ENCODE measurements at regions not wholly inside any gene's neighbourhood (a gene's known extent, or its start where the extent isn't known, plus 50 kb on each side); places are given as distances from the start of the nearest gene placed in this dataset.

DNA sequence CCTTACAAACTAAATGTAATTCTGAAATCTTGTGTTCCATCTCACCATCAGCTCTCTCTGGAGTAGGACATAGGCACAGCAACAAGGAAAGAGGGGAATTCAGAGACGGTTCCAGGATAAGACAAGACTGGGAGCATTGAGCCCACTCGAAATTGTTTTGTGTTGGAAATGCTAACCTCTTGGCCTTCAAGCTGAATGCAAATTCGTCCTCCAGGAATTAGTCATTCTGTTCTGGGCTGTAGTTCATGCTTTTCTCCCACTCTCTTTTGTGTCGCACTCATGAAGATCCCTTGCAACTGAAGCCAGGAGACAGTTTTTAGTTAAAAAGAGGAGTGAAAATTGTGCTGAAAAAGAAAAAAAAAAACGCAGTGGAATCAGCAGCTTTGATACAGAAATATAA is 121.7 kb upstream of the SEMA6A start:
- Histone ChIP-seq H3K79me2 (ENCODE audit: control insufficient read depth, insufficient read depth, low read length) (no peaks in the 10 kb centered on the region), H3K27ac (ENCODE audit: control insufficient read depth, insufficient read depth, low read length) (no peak overlapping the region), H3K4me2 (ENCODE audit: control insufficient read depth, extremely low read depth, insufficient read depth, low read depth, low read length) (no peak overlapping the region), H3K9me1 (ENCODE audit: control insufficient read depth, extremely low read depth, insufficient read depth, low read length) (no peaks in the 10 kb centered on the region), H3K4me1 (ENCODE audit: control insufficient read depth, extremely low read depth, insufficient read depth, low read length) (no peaks in the 10 kb centered on the region), H3K4me3 (ENCODE audit: control insufficient read depth in 2 of 3, extremely low read depth in 1 of 3, insufficient read depth in 2 of 3, low read depth in 1 of 3, low read length in 3 of 3) (no peak overlapping the region), H4K20me1 (ENCODE audit: control insufficient read depth, extremely low read depth, insufficient read depth, low read length) (no peaks in the 10 kb centered on the region), H3K9ac (ENCODE audit: control insufficient read depth, extremely low read depth, insufficient read depth, low read length) (no peak overlapping the region), H2AFZ (ENCODE audit: control insufficient read depth, low read length) (no peak overlapping the region), H3K27me3 (ENCODE audit: control insufficient read depth, extremely low read depth, insufficient read depth, low read length) (no peaks in the 10 kb centered on the region), H3K36me3 (ENCODE audit: control insufficient read depth in 2 of 2, extremely low read depth in 1 of 2, insufficient read depth in 2 of 2, low read length in 2 of 2) (no peaks in the 10 kb centered on the region), H3K9me3 (ENCODE audit: control insufficient read depth, low read depth, low read length) (no peaks in the 10 kb centered on the region)
- DNase-seq (ENCODE audit: low read depth, low spot score) (no peak), FAIRE-seq (no peak)
- no peak for TF ChIP-seq EZH2 (IDR thresholded peaks at IDR 0.05; ENCODE audit: low read length)
- TF ChIP-seq, protein P1, sequence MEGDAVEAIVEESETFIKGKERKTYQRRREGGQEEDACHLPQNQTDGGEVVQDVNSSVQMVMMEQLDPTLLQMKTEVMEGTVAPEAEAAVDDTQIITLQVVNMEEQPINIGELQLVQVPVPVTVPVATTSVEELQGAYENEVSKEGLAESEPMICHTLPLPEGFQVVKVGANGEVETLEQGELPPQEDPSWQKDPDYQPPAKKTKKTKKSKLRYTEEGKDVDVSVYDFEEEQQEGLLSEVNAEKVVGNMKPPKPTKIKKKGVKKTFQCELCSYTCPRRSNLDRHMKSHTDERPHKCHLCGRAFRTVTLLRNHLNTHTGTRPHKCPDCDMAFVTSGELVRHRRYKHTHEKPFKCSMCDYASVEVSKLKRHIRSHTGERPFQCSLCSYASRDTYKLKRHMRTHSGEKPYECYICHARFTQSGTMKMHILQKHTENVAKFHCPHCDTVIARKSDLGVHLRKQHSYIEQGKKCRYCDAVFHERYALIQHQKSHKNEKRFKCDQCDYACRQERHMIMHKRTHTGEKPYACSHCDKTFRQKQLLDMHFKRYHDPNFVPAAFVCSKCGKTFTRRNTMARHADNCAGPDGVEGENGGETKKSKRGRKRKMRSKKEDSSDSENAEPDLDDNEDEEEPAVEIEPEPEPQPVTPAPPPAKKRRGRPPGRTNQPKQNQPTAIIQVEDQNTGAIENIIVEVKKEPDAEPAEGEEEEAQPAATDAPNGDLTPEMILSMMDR (optimal IDR thresholded peaks at IDR 0.05 in 1 of 3, IDR thresholded peaks at IDR 0.05 in 1 of 3, conservative IDR thresholded peaks at IDR 0.05 in 1 of 3; ENCODE audit: extremely low read depth in 1 of 3, insufficient read depth in 2 of 3, low read length in 3 of 3), result no peak
- dilution Hi-C loops (cut with MboI; ENCODE audit: extremely low pct_ligation_motif_present, low sequenced_read_pairs), result no loop called here

- H3K4me1 ChIP-seq (ENCODE audit: control insufficient read depth, extremely low read depth, insufficient read depth, low read length), result no peaks in the 10 kb centered on the region
- H3K4me2 ChIP-seq (ENCODE audit: control insufficient read depth, extremely low read depth, insufficient read depth, low read depth, low read length), result no peak overlapping the region
- no peak overlapping the region for H3K4me3 ChIP-seq (ENCODE audit: control insufficient read depth in 2 of 3, extremely low read depth in 1 of 3, insufficient read depth in 2 of 3, low read depth in 1 of 3, low read length in 3 of 3)
- H3K27me3 ChIP-seq (ENCODE audit: control insufficient read depth, extremely low read depth, insufficient read depth, low read length), result no peaks in the 10 kb centered on the region
- H3K27ac ChIP-seq (ENCODE audit: control insufficient read depth, insufficient read depth, low read length), result no peak overlapping the region
- no peaks in the 10 kb centered on the region for H3K9me3 ChIP-seq (ENCODE audit: control insufficient read depth, low read depth, low read length)
- no peaks in the 10 kb centered on the region for H3K79me2 ChIP-seq (ENCODE audit: control insufficient read depth, insufficient read depth, low read length)
- no peak overlapping the region for H2AFZ ChIP-seq (ENCODE audit: control insufficient read depth, low read length)
- no peaks in the 10 kb centered on the region for H4K20me1 ChIP-seq (ENCODE audit: control insufficient read depth, extremely low read depth, insufficient read depth, low read length)
- dilution Hi-C loops (cut with MboI; ENCODE audit: extremely low pct_ligation_motif_present, low sequenced_read_pairs), result no loop called here
- H3K36me3 ChIP-seq (ENCODE audit: control insufficient read depth in 2 of 2, extremely low read depth in 1 of 2, insufficient read depth in 2 of 2, low read length in 2 of 2), result no peaks in the 10 kb centered on the region
- H3K9me1 ChIP-seq (ENCODE audit: control insufficient read depth, extremely low read depth, insufficient read depth, low read length), result no peaks in the 10 kb centered on the region
- FAIRE-seq (no peak), DNase-seq (ENCODE audit: low read depth, low spot score) (no peak)
- no peak overlapping the region for H3K9ac ChIP-seq (ENCODE audit: control insufficient read depth, extremely low read depth, insufficient read depth, low read length)
- TF ChIP-seq EZH2 (IDR thresholded peaks at IDR 0.05; ENCODE audit: low read length), result no peak
- TF ChIP-seq, protein P1 (optimal IDR thresholded peaks at IDR 0.05 in 1 of 3, IDR thresholded peaks at IDR 0.05 in 1 of 3, conservative IDR thresholded peaks at IDR 0.05 in 1 of 3; ENCODE audit: extremely low read depth in 1 of 3, insufficient read depth in 2 of 3, low read length in 3 of 3), result no peak
These were observed 121.1 kb upstream of the SEMA6A start for GRCh38 chr5:116695681-116696080.

Data from keratinocyte (primary cell).